GM12892 (cell line): ENCODE measurements at regions not wholly inside any gene's neighbourhood (a gene's known extent, or its start where the extent isn't known, plus 50 kb on each side); places are given as distances from the start of the nearest gene placed in this dataset.
"Not testable (repeated sequence)": the region's sequence is repeated elsewhere in the genome, so short reads cannot be mapped to it uniquely, and the experiment has no call there.

Experiments
- POLR2A ChIP-seq: IDR thresholded peaks from 2 replicates; pipeline ENCODE4 v1.6.1; 2011; ENCODE audit warnings: low read depth, low read length, control low read depth
- POLR2AphosphoS5 ChIP-seq: IDR thresholded peaks from 2 replicates; pipeline ENCODE4 v1.6.1; 2011; ENCODE audit warnings: low read depth, low read length, control low read depth

DNA sequence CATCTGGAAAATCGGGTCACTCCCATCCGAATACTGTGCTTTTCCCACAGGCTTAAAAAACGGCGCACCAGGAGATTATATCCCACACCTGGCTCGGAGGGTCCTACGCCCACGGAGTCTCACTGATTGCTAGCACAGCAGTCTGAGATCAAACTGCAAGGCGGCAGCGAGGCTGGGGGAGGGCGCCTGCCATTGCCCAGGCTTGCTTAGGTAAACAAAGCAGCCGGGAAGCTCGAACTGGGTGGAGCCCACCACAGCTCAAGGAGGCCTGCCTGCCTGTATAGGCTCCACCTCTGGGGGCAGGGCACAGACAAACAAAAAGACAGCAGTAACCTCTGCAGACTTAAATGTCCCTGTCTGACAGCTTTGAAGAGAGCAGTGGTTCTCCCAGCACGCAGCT lies 415.9 kb upstream of the HNRNPA3 start:
- not testable (repeated sequence) for TF ChIP-seq POLR2AphosphoS5, POLR2A
